Hypothalamus (tissue), 51 donors: ENCODE measurements at regions not wholly inside any gene's neighbourhood (a gene's known extent, or its start where the extent isn't known, plus 50 kb on each side); places are given as distances from the start of the nearest gene placed in this dataset.
"Not testable (repeated sequence)": the region's sequence is repeated elsewhere in the genome, so short reads cannot be mapped to it uniquely, and the experiment has no call there.

Source experiments
- DNase-seq, 51 donors: peaks; one replicate each; lab custom pipeline; 2025; lab: John Stamatoyannopoulos, UW

GRCh38 chr9:119951090-119951489 lies 581.9 kb upstream of the BRINP1 start:
- DNase-seq: no peak

DNA sequence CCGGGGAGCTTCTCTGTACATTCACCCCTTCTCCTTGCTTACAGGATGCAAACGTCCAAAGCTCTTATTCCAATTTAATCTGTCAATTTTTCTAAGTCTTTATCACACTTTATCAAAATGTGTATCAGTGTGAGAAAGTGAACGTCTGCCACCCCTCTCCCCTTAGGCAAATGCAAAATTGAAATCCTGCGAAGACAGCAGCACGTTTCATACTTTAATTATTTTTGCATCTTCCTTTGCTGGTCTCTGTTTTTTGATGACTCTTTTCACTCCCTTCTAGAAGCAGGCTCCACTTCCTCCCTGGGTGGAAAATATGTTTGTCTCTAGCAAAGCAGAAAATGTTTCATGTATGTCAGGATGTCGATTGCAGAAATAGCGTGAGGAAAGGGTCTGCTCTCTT lies 576.5 kb upstream of the BRINP1 start:
- no peak for DNase-seq

DNA sequence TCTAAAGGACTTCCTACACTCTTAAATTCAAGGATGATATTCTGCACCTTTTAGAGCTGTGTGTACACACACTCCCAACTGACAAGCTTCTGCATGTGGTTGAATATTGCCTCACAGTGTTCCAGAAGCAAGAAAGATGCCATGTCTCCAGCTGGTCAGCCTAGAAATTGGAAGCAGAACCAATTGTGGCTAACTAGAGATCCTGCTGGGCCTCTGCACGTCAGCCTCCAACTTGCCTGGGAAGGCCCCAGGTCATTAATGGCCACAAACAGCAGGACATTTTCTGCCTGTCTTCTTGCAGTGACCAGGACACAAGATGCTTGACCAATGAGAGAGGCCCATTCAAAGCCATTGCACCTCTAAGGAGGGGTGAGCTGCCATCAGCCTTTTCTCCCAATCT lies 571.9 kb upstream of the BRINP1 start:
- no peak for DNase-seq

DNA sequence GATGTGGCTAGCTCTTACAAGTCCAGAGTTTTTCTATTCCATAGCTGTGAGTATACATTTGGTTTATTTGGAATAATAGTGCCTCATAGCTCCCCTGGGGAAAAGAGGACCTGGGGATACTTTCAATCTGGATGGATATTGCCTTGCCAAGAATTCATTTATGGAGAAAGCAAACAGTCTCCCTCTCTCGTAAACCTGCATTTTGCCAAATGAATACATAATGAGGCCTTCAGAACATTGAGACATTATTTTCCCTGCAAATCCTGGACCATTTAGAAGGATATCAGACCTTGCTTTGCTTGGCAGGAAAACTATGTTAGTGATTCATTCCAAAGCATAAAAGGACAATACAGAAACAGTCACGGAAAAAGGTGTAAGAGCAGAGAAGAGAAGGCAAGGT lies 569.6 kb upstream of the BRINP1 start:
- no peak for DNase-seq

DNA sequence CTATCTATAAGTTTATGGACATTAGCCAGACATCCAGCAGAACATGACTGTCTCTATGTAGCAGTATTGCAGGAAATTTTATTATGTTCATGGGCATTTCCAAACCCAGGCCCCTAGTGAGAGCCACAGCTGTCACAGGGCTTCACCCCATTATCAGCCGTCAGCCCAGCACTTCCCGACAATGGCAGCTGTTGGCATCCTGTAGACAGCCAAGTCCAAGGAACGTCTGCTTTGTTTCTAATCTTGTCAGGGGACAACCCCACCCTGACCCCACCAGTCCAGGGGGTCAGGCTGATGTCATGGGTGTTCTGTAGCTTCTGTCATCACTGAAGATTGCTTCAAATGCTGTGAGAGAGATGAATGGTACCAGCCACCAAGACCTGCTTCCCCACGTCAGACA lies 565.3 kb upstream of the BRINP1 start:
- no peak for DNase-seq

DNA sequence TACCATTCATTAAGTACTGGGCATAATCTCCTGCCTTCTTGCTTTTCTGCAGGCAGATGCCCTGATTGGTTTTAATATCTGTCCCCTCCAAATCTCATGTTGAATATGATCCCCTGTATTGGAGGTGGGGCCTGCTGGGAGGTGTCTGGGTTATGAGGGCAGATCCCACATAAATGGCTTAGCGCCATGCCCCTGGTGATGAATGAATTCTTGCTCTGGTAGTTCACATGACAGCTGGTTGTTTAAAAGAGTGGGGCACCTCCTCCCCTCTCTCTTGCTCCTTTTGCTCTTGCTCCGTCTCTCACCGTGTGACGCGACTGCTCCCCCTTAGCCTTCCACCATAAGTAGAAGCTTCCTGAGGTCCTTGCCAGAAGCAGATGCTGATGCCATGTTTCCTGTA lies 564.0 kb upstream of the BRINP1 start:
- no peak for DNase-seq

DNA sequence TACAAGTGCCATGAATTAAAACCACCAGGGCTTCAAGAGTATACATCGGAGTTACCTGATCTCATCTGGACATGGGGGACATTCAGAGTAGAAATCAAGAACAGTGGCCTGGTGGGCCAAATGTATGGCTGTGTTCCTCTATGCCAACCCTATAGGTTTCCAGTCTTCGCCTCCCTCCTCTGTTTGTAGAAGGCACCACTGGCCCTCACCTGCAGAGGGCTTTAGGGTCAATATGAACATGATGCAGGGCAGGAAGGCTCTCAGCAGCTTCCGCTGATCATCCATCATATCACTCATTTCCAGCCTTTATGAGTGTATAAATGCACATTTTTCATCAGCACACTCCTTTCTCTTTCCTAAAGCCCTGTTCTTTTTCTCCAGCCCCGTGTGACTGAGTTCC lies 555.5 kb upstream of the BRINP1 start:
- DNase-seq: no peak

DNA sequence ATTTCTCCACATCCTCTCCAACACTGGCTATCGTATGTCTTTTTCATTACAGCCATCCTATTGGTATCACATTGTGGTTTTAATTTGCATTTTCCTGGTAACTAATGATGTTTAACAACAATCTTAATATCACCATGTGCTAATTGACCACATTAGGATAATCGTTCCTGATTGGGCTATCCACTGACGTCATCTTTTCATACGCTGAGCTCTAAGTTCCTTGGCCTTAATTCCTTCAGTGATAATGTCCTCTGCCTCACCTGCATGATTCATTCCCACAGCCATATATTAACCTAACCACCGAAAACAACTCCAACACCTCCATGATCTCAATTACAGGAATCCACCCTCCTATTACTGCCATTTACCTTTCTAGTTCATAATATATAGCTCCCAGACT lies 547.9 kb upstream of the BRINP1 start:
- no peak for DNase-seq

GRCh38 chr9:119907056-119907455 lies 537.8 kb upstream of the BRINP1 start:
- DNase-seq: no peak

- DNase-seq: no peak
These were observed 536.5 kb upstream of the BRINP1 start for GRCh38 chr9:119905724-119906123.

DNA sequence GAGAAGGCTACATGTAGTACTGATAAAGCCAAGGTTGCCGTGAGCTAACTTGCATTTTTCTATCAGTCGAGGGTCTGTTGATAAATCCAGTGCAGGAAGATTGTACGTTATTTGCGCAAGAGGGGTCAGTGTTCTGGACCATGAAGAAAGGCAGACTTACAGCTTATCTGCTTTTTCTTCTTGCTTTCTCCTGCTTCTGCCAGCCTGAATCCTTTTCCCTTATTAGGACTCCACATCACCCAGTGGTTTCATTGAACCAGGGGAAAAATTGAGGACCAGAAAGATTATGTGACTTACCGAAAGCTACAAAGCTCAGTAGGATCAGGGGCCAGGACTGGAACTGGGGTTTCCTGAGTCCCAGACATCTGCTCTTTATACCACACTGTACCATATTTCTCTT lies 534.6 kb upstream of the BRINP1 start:
- DNase-seq: no peak

DNA sequence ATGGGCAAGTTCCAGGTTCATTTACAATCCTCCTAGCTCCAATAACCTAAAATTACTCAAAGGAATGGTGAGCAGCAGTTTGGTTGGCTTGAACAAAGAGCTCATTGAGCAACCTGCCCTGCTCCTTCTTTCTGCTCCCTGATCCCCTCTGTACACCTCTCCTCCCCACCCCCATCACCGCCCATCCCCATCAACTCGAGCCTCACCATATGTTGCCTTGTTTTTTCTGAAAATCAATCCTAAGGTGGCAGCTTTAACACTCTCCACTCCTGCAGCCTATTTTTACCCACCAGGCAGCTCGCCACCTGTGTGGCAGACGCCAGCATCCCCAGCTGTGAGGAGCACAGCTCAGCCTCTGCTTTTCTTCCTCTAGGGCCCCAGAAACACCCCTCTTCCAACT lies 533.4 kb upstream of the BRINP1 start:
- DNase-seq: no peak

- peak in 1 of 51 donors; percentile 5 for DNase-seq
These were observed 529.1 kb upstream of the BRINP1 start for GRCh38 chr9:119898316-119898715.

DNA sequence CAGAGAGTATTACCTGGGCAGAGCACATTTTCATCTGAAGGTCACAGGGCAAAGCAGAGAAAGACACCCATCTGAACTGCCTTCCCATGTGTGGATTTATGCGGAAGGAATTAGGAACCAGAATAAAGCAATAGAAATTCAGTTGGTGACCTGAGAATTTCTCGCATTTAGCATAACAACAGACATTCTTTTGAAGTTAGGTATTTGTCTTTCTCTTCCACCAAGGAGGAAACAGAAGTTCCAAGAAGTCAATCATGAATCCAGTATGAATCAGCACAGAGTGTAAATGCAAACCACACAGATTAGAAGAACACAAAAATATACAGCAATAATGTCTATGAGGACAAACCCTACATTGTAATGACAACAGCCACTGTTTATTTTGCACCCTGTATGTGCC lies 515.2 kb upstream of the BRINP1 start:
- DNase-seq: no peak

DNA sequence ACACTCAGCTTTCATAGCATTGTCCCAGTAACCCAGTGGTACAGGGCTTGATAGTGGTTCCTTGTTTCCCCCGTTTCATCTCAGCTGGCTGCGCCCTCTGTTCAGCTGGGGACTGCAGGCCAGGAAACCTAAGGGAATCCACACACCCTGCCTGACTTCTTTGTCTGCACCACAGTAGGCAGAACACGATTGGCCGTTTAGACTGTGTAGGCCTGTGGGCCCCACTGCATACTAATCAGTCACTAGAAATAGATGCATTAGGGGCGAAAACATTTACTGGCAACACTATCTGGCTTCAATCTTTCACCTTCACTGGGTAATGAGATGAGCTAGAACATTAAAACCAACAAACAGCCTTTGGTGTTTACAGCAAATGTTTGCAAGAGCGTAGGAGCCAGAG lies 512.7 kb upstream of the BRINP1 start:
- DNase-seq: peak in 14 of 51 donors; percentile 0 to 22 (median 6)

GRCh38 chr9:119880361-119880760 lies 511.1 kb upstream of the BRINP1 start:
- DNase-seq: no peak

DNA sequence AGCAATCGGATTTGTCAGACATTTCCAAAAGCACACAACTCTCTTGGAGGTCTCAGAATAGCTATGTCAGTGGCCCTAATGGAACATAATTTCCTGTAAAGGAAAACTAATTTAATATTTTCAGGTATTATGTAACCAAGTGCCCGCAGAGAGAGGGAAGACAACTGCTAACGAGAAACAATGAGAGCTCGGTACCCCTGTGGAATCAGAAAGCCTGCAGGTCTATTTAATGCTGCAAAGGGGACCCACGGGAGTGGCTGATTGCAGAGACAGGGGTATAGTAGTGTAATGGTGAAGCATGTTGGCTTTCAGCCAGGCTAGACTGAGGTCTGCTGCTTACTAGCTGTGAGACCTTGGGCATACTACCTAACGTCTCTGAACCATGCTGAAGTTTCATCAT lies 508.1 kb upstream of the BRINP1 start:
- DNase-seq: no peak

DNA sequence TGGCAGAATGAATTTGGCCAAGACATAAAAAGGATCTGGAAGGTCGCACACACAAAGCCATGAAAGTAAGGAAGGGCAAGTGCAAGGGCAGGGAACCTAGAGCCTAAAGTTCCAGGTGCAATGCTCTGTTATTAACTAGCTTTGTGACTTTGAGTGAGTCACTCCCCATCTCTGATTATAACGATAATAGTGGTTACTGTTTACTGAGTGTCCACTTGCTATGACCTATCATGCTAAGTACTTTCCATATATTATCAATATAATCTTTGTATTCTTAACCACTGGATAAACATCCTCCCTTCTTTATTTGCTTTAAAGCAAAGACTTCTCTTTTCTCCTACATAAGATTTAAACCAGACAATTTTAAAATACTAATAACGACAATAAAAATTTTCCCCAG lies 504.6 kb upstream of the BRINP1 start:
- no peak for DNase-seq

- not testable (repeated sequence) for DNase-seq
These were observed 501.0 kb upstream of the BRINP1 start for GRCh38 chr9:119870251-119870650.

GRCh38 chr9:119868694-119869093 lies 499.5 kb upstream of the BRINP1 start:
- DNase-seq: no peak

DNA sequence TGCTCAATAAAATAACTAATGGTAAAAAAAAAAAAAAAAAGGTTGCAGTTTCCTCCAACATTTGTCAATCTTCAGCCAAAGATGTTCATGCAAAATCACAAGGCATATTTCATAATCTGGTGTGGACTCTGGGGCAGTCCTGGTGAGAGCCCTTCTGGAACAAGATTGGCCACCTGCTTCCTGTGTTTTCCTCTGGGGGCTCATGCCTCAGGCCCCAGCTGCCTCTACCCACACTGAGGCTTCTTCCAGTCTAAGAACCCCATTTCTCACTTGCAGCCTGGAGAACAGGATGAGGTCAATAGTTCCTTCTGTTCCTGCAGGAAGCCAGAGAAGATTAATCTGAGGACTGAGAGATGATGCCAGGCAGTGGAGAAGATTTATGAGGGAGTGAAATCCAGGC lies 492.6 kb upstream of the BRINP1 start:
- DNase-seq: no peak

- DNase-seq: no peak
These were observed 489.9 kb upstream of the BRINP1 start for GRCh38 chr9:119859128-119859527.

GRCh38 chr9:119853126-119853525 lies 483.9 kb upstream of the BRINP1 start:
- DNase-seq: no peak

- no peak for DNase-seq
These were observed 483.2 kb upstream of the BRINP1 start for GRCh38 chr9:119852390-119852789.
